SKM-1 treated with dmso at 0.1 percent for 144 hours (cell line): ENCODE measurements at regions not wholly inside any gene's neighbourhood (a gene's known extent, or its start where the extent isn't known, plus 50 kb on each side); places are given as distances from the start of the nearest gene placed in this dataset.

Experiments used
- DNase-seq: peaks from one replicate; lab custom pipeline; 2025; ENCODE audit not compliant: unreplicated experiment; lab: John Stamatoyannopoulos, UW

- DNase-seq = no peak
Observed at GRCh38 chr6:84280639-84281038, 53.2 kb upstream of the CEP162 start.

- DNase-seq = no peak
Observed at GRCh38 chr6:84280030-84280429, 52.6 kb upstream of the CEP162 start.

- no peak for DNase-seq
Observed at GRCh38 chr6:84278321-84278998, 51.0 kb upstream of the CEP162 start.
